Activated naive CD8-positive, alpha-beta T cell (primary cell): ENCODE measurements at regions not wholly inside any gene's neighbourhood (a gene's known extent, or its start where the extent isn't known, plus 50 kb on each side); places are given as distances from the start of the nearest gene placed in this dataset.

ENCODE experiments used
- H3K27ac Mint-ChIP-seq: one replicate; pipeline ENCODE4 v1.8.0; 2021; ENCODE audit warnings: mixed read lengths
- H3K27me3 Mint-ChIP-seq: one replicate; pipeline ENCODE4 v1.8.0; 2021; ENCODE audit warnings: mixed read lengths
- H3K36me3 Mint-ChIP-seq: one replicate; pipeline ENCODE4 v1.8.0; 2021; ENCODE audit warnings: mixed read lengths
- H3K4me1 Mint-ChIP-seq: one replicate; pipeline ENCODE4 v1.8.0; 2021; ENCODE audit warnings: low read depth, mixed read lengths
- H3K4me3 Mint-ChIP-seq: one replicate; pipeline ENCODE4 v1.8.0; 2021; ENCODE audit warnings: mild to moderate bottlenecking, mixed read lengths
- H3K9me3 Mint-ChIP-seq: one replicate; pipeline ENCODE4 v1.8.0; 2021; ENCODE audit warnings: low read depth, mixed read lengths

GRCh38 chr11:95568281-95568680 is 221.3 kb downstream of the FAM76B start:
- H3K27me3 Mint-ChIP-seq, result no peaks in the 10 kb centered on the region
- H3K36me3 Mint-ChIP-seq, result peaks cover 15% of the 10 kb centered on the region
- H3K4me1 Mint-ChIP-seq, result peaks cover 24% of the 10 kb centered on the region
- H3K4me3 Mint-ChIP-seq, result no peak overlapping the region
- H3K9me3 Mint-ChIP-seq, result peaks cover 9% of the 10 kb centered on the region
- H3K27ac Mint-ChIP-seq, result no peak overlapping the region

GRCh38 chr11:95567685-95568084 is 221.9 kb downstream of the FAM76B start:
- Mint-ChIP-seq H3K9me3 (peaks cover 9% of the 10 kb centered on the region), H3K4me3 (no peak overlapping the region), H3K27me3 (no peaks in the 10 kb centered on the region), H3K4me1 (peaks cover 28% of the 10 kb centered on the region), H3K27ac (no peak overlapping the region), H3K36me3 (peaks cover 15% of the 10 kb centered on the region)

- Mint-ChIP-seq H3K27ac (no peak overlapping the region), H3K36me3 (peaks cover 12% of the 10 kb centered on the region), H3K4me3 (no peak overlapping the region), H3K27me3 (no peaks in the 10 kb centered on the region), H3K4me1 (peaks cover 30% of the 10 kb centered on the region), H3K9me3 (peaks cover 9% of the 10 kb centered on the region)
Measured at GRCh38 chr11:95566211-95566610, 223.4 kb downstream of the FAM76B start.

- H3K4me3 Mint-ChIP-seq, result no peak overlapping the region
- H3K36me3 Mint-ChIP-seq, result peaks cover 11% of the 10 kb centered on the region
- H3K4me1 Mint-ChIP-seq, result peaks cover 30% of the 10 kb centered on the region
- no peak overlapping the region for H3K27ac Mint-ChIP-seq
- peaks cover 9% of the 10 kb centered on the region for H3K9me3 Mint-ChIP-seq
- H3K27me3 Mint-ChIP-seq, result no peaks in the 10 kb centered on the region
Measured at GRCh38 chr11:95565724-95566141, 223.8 kb downstream of the FAM76B start.

GRCh38 chr11:95563859-95564258 is 225.7 kb downstream of the FAM76B start:
- Mint-ChIP-seq H3K27me3 (no peaks in the 10 kb centered on the region), H3K4me1 (peaks cover 31% of the 10 kb centered on the region), H3K27ac (no peak overlapping the region), H3K4me3 (no peak overlapping the region), H3K9me3 (no peaks in the 10 kb centered on the region), H3K36me3 (peaks cover 4% of the 10 kb centered on the region)

- Mint-ChIP-seq H3K9me3 (no peaks in the 10 kb centered on the region), H3K27me3 (no peaks in the 10 kb centered on the region), H3K4me3 (no peak overlapping the region), H3K4me1 (peaks cover 31% of the 10 kb centered on the region), H3K27ac (no peak overlapping the region), H3K36me3 (peaks cover under 1% of the 10 kb centered on the region)
Measured at GRCh38 chr11:95563173-95563572, 226.4 kb downstream of the FAM76B start.

- H3K27me3 Mint-ChIP-seq, result no peaks in the 10 kb centered on the region
- no peak overlapping the region for H3K4me3 Mint-ChIP-seq
- no peaks in the 10 kb centered on the region for H3K36me3 Mint-ChIP-seq
- peaks cover 32% of the 10 kb centered on the region for H3K4me1 Mint-ChIP-seq
- H3K27ac Mint-ChIP-seq, result no peak overlapping the region
- no peaks in the 10 kb centered on the region for H3K9me3 Mint-ChIP-seq
Measured at GRCh38 chr11:95562196-95562921, 227.2 kb downstream of the FAM76B start.

- no peak overlapping the region for H3K27ac Mint-ChIP-seq
- no peaks in the 10 kb centered on the region for H3K9me3 Mint-ChIP-seq
- H3K4me3 Mint-ChIP-seq, result no peak overlapping the region
- H3K4me1 Mint-ChIP-seq, result peaks cover 37% of the 10 kb centered on the region
- H3K27me3 Mint-ChIP-seq, result no peaks in the 10 kb centered on the region
- H3K36me3 Mint-ChIP-seq, result no peaks in the 10 kb centered on the region
Measured at GRCh38 chr11:95559899-95560298, 229.7 kb downstream of the FAM76B start.

- H3K36me3 Mint-ChIP-seq, result no peaks in the 10 kb centered on the region
- H3K4me3 Mint-ChIP-seq, result no peak overlapping the region
- peak overlapping the region; percentile 91 for H3K27ac Mint-ChIP-seq
- no peaks in the 10 kb centered on the region for H3K27me3 Mint-ChIP-seq
- H3K4me1 Mint-ChIP-seq, result peaks cover 24% of the 10 kb centered on the region
- no peaks in the 10 kb centered on the region for H3K9me3 Mint-ChIP-seq
Measured at GRCh38 chr11:95557376-95557775, 232.2 kb downstream of the FAM76B start.

GRCh38 chr11:95556342-95557163 is 233.0 kb downstream of the FAM76B start:
- Mint-ChIP-seq H3K9me3 (no peaks in the 10 kb centered on the region), H3K4me3 (peak overlapping the region; percentile 27), H3K4me1 (peaks cover 24% of the 10 kb centered on the region), H3K27me3 (no peaks in the 10 kb centered on the region), H3K27ac (peak overlapping the region; percentile 91), H3K36me3 (no peaks in the 10 kb centered on the region)

- H3K4me3 Mint-ChIP-seq, result peak overlapping the region; percentile 27
- no peaks in the 10 kb centered on the region for H3K27me3 Mint-ChIP-seq
- H3K9me3 Mint-ChIP-seq, result no peaks in the 10 kb centered on the region
- peaks cover 2% of the 10 kb centered on the region for H3K36me3 Mint-ChIP-seq
- H3K27ac Mint-ChIP-seq, result peak overlapping the region; percentile 91
- peaks cover 24% of the 10 kb centered on the region for H3K4me1 Mint-ChIP-seq
Measured at GRCh38 chr11:95556011-95556341, 233.6 kb downstream of the FAM76B start.

GRCh38 chr11:95554911-95555310 is 234.7 kb downstream of the FAM76B start:
- Mint-ChIP-seq H3K27ac (no peak overlapping the region), H3K36me3 (peaks cover 2% of the 10 kb centered on the region), H3K27me3 (no peaks in the 10 kb centered on the region), H3K4me1 (peaks cover 26% of the 10 kb centered on the region), H3K4me3 (no peak overlapping the region), H3K9me3 (no peaks in the 10 kb centered on the region)

GRCh38 chr11:95549301-95549700 is 240.3 kb downstream of the FAM76B start:
- Mint-ChIP-seq H3K36me3 (peaks cover 2% of the 10 kb centered on the region), H3K27me3 (no peaks in the 10 kb centered on the region), H3K9me3 (no peaks in the 10 kb centered on the region), H3K4me1 (peaks cover 42% of the 10 kb centered on the region), H3K4me3 (no peak overlapping the region), H3K27ac (no peak overlapping the region)

- Mint-ChIP-seq H3K4me3 (no peak overlapping the region), H3K9me3 (no peaks in the 10 kb centered on the region), H3K4me1 (peaks cover 40% of the 10 kb centered on the region), H3K27me3 (no peaks in the 10 kb centered on the region), H3K27ac (no peak overlapping the region), H3K36me3 (peaks cover 2% of the 10 kb centered on the region)
Measured at GRCh38 chr11:95548416-95548815, 241.2 kb downstream of the FAM76B start.

- no peak overlapping the region for H3K27ac Mint-ChIP-seq
- peaks cover 40% of the 10 kb centered on the region for H3K4me1 Mint-ChIP-seq
- no peaks in the 10 kb centered on the region for H3K27me3 Mint-ChIP-seq
- no peaks in the 10 kb centered on the region for H3K9me3 Mint-ChIP-seq
- no peak overlapping the region for H3K4me3 Mint-ChIP-seq
- H3K36me3 Mint-ChIP-seq, result peaks cover 2% of the 10 kb centered on the region
Measured at GRCh38 chr11:95547976-95548375, 241.6 kb downstream of the FAM76B start.
